Subcutaneous abdominal adipose tissue (tissue), 5 donors: ENCODE measurements at regions not wholly inside any gene's neighbourhood (a gene's known extent, or its start where the extent isn't known, plus 50 kb on each side); places are given as distances from the start of the nearest gene placed in this dataset.

Experiments
- H3K27ac ChIP-seq: one replicate; pipeline ENCODE4 v1.7.0; 2013; ENCODE audit warnings: low read depth, mild to moderate bottlenecking, inconsistent platforms, low read length, moderate library complexity
- H3K27me3 ChIP-seq, 5 donors: one replicate each; pipeline ENCODE4 v1.7.0; 2013; ENCODE audit warnings: low read length in 5 of 5, inconsistent platforms in 1 of 5; ENCODE audit not compliant: control insufficient read depth in 5 of 5, insufficient read depth in 4 of 5
- H3K36me3 ChIP-seq, 5 donors: one replicate each; pipeline ENCODE4 v1.7.0; 2013; ENCODE audit warnings: low read length in 5 of 5; ENCODE audit not compliant: control insufficient read depth in 5 of 5, insufficient read depth in 5 of 5
- H3K4me1 ChIP-seq, 5 donors: one replicate each; pipeline ENCODE4 v1.7.0; 2013; ENCODE audit warnings: low read length in 5 of 5, mild to moderate bottlenecking in 3 of 5, moderate library complexity in 1 of 5; ENCODE audit not compliant: control insufficient read depth in 5 of 5, insufficient read depth in 5 of 5
- H3K4me3 ChIP-seq, 5 donors: one replicate each; pipeline ENCODE4 v1.7.0; 2013; ENCODE audit warnings: low read length in 5 of 5, low read depth in 1 of 5
- H3K9ac ChIP-seq, 5 donors: one replicate each; pipeline ENCODE4 v1.7.0; 2013; ENCODE audit warnings: low read length in 5 of 5, mild to moderate bottlenecking in 4 of 5, moderate library complexity in 3 of 5
- H3K9me3 ChIP-seq, 5 donors: one replicate each; pipeline ENCODE4 v1.7.0; 2013; ENCODE audit warnings: low read length in 5 of 5; ENCODE audit not compliant: control insufficient read depth in 5 of 5
- donor health status: healthy.
- donor health status: healthy.
- donor health status: healthy.
- donor health status: healthy.
- donor health status: healthy.

GRCh38 chr17:51385208-51385607 lies 124.9 kb downstream of the UTP18 start:
- H3K36me3 ChIP-seq: no peaks in the 10 kb centered on the region
- H3K9ac ChIP-seq: no peak overlapping the region
- no peak overlapping the region for H3K27ac ChIP-seq
- H3K4me3 ChIP-seq: no peak overlapping the region
- H3K4me1 ChIP-seq: no peaks in the 10 kb centered on the region
- H3K27me3 ChIP-seq: peaks cover 0 to 2% (median 0%) of the 10 kb centered on the region in 5 donors
- H3K9me3 ChIP-seq: no peaks in the 10 kb centered on the region

- Histone ChIP-seq H3K4me3 (no peak overlapping the region), H3K27ac (no peak overlapping the region), H3K36me3 (no peaks in the 10 kb centered on the region), H3K9ac (no peak overlapping the region), H3K4me1 (no peaks in the 10 kb centered on the region), H3K27me3 (peaks cover 3 to 8% (median 6%) of the 10 kb centered on the region in 5 donors), H3K9me3 (no peaks in the 10 kb centered on the region)
These were observed 127.2 kb downstream of the UTP18 start for GRCh38 chr17:51387582-51387981.

GRCh38 chr17:51387986-51388385 lies 127.6 kb downstream of the UTP18 start:
- H3K9ac ChIP-seq: no peak overlapping the region
- H3K9me3 ChIP-seq: no peaks in the 10 kb centered on the region
- no peak overlapping the region for H3K27ac ChIP-seq
- no peaks in the 10 kb centered on the region for H3K4me1 ChIP-seq
- no peak overlapping the region for H3K4me3 ChIP-seq
- no peaks in the 10 kb centered on the region for H3K36me3 ChIP-seq
- peaks cover 3 to 8% (median 6%) of the 10 kb centered on the region in 5 donors for H3K27me3 ChIP-seq

GRCh38 chr17:51389875-51390274 lies 129.5 kb downstream of the UTP18 start:
- no peak overlapping the region for H3K4me3 ChIP-seq
- H3K36me3 ChIP-seq: no peaks in the 10 kb centered on the region
- H3K27me3 ChIP-seq: peaks cover 3 to 8% (median 6%) of the 10 kb centered on the region in 5 donors
- no peaks in the 10 kb centered on the region for H3K9me3 ChIP-seq
- no peaks in the 10 kb centered on the region for H3K4me1 ChIP-seq
- no peak overlapping the region for H3K9ac ChIP-seq
- H3K27ac ChIP-seq: no peak overlapping the region

- Histone ChIP-seq H3K36me3 (no peaks in the 10 kb centered on the region), H3K9ac (no peak overlapping the region), H3K4me3 (no peak overlapping the region), H3K27me3 (peaks cover 3 to 8% (median 6%) of the 10 kb centered on the region in 5 donors), H3K4me1 (no peaks in the 10 kb centered on the region), H3K9me3 (no peaks in the 10 kb centered on the region), H3K27ac (no peak overlapping the region)
These were observed 131.8 kb downstream of the UTP18 start for GRCh38 chr17:51391982-51392654.

- Histone ChIP-seq H3K36me3 (no peaks in the 10 kb centered on the region), H3K9me3 (no peaks in the 10 kb centered on the region), H3K9ac (no peak overlapping the region), H3K4me3 (no peak overlapping the region), H3K4me1 (no peaks in the 10 kb centered on the region), H3K27me3 (peaks cover 3 to 7% (median 6%) of the 10 kb centered on the region in 5 donors), H3K27ac (no peak overlapping the region)
These were observed 135.3 kb downstream of the UTP18 start for GRCh38 chr17:51395621-51396020.

GRCh38 chr17:51397361-51398127 lies 137.2 kb downstream of the UTP18 start:
- Histone ChIP-seq H3K27me3 (no peaks in the 10 kb centered on the region), H3K4me3 (no peak overlapping the region), H3K4me1 (no peaks in the 10 kb centered on the region), H3K9me3 (no peaks in the 10 kb centered on the region), H3K9ac (no peak overlapping the region), H3K36me3 (no peaks in the 10 kb centered on the region), H3K27ac (no peak overlapping the region)

- no peaks in the 10 kb centered on the region for H3K4me1 ChIP-seq
- H3K9ac ChIP-seq: no peak overlapping the region
- H3K36me3 ChIP-seq: no peaks in the 10 kb centered on the region
- H3K27me3 ChIP-seq: no peaks in the 10 kb centered on the region
- no peaks in the 10 kb centered on the region for H3K9me3 ChIP-seq
- no peak overlapping the region for H3K27ac ChIP-seq
- no peak overlapping the region for H3K4me3 ChIP-seq
These were observed 137.8 kb downstream of the UTP18 start for GRCh38 chr17:51398128-51398525.

- no peaks in the 10 kb centered on the region for H3K4me1 ChIP-seq
- no peak overlapping the region for H3K27ac ChIP-seq
- H3K36me3 ChIP-seq: no peaks in the 10 kb centered on the region
- peaks cover 0 to 2% (median 0%) of the 10 kb centered on the region in 5 donors for H3K27me3 ChIP-seq
- no peak overlapping the region for H3K4me3 ChIP-seq
- H3K9ac ChIP-seq: no peak overlapping the region
- no peaks in the 10 kb centered on the region for H3K9me3 ChIP-seq
These were observed 138.3 kb downstream of the UTP18 start for GRCh38 chr17:51398687-51399086.

- Histone ChIP-seq H3K4me3 (no peak overlapping the region), H3K9me3 (no peaks in the 10 kb centered on the region), H3K4me1 (no peaks in the 10 kb centered on the region), H3K27ac (no peak overlapping the region), H3K27me3 (peaks cover 0 to 3% (median 0%) of the 10 kb centered on the region in 5 donors), H3K9ac (no peak overlapping the region), H3K36me3 (no peaks in the 10 kb centered on the region)
These were observed 140.9 kb downstream of the UTP18 start for GRCh38 chr17:51401279-51401678.
